SIG-M5 (cell line): ENCODE measurements at regions not wholly inside any gene's neighbourhood (a gene's known extent, or its start where the extent isn't known, plus 50 kb on each side); places are given as distances from the start of the nearest gene placed in this dataset.
"Not testable (repeated sequence)": the region's sequence is repeated elsewhere in the genome, so short reads cannot be mapped to it uniquely, and the experiment has no call there.

ENCODE experiments used
- DNase-seq: peaks from one replicate; lab custom pipeline; 2025; lab: John Stamatoyannopoulos, UW

GRCh38 chr10:64855941-64856340 lies 1334.7 kb downstream of the REEP3 start:
- no peak for DNase-seq

GRCh38 chr10:64859911-64860310 lies 1338.7 kb downstream of the REEP3 start:
- DNase-seq = no peak

GRCh38 chr10:64863836-64864235 lies 1342.6 kb downstream of the REEP3 start:
- DNase-seq = no peak

DNA sequence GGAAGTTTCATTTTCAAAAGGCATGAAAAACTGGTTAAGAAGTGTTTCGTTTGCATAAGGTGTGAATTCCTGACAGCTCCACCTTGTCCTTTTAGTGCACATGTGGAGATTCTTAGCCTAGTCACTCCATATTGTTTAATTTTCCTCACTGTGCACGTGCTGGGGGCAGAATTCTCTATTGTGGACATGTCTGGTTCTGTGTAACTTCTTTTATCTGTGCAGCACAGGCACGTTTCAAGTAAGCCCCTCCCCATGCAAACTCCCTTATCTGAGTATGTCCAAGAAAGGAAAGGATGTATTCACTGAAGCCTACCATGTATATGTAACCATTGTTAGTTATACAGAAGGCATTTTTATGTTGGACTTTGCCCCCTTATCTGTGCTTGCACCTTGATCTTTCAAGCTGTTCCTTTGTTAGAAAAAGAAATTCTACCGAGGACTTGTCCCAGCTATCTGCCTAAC lies 1346.3 kb downstream of the REEP3 start:
- DNase-seq = no peak

DNA sequence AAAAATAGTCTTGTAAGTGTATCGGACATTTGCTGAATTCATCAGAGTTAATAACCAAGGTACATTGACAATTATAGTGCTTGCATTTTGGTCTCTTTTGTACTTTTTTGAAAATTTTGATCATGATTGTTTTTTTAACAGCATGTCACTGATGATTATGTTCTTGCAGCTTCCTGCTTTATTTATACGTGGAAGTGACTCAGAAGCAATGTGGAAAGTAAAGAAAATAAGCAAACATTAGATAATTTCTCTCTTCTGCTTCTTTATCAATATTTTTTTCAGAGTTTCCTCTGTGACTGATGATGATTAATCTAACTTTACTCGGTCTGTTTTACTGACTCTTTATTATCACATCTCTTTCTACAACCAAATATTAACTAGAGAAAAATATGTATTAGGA lies 1351.9 kb downstream of the REEP3 start:
- DNase-seq = no peak

DNA sequence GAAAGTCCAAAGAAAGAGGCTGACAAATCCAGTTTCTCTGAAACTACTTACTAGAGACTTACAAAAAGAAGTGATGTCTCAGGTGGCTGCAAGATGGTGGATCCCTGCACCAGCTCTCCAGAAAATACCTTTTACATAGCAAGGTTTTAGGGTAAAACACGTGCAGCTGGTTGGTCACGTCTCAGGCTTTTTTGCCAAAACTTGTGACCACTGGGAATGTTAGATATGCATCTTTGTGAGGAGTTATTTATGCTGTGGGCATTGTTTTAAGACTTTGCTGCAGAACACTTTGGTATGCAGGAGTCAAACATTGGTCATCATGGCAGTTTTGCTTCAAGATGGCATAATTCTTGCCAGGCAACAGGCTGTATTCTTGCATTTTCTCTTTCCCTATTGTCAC lies 1352.8 kb downstream of the REEP3 start:
- DNase-seq = no peak

- DNase-seq = no peak
These were observed 1359.3 kb downstream of the REEP3 start for GRCh38 chr10:64880546-64880945.

GRCh38 chr10:64881257-64881656 lies 1360.1 kb downstream of the REEP3 start:
- no peak for DNase-seq

DNA sequence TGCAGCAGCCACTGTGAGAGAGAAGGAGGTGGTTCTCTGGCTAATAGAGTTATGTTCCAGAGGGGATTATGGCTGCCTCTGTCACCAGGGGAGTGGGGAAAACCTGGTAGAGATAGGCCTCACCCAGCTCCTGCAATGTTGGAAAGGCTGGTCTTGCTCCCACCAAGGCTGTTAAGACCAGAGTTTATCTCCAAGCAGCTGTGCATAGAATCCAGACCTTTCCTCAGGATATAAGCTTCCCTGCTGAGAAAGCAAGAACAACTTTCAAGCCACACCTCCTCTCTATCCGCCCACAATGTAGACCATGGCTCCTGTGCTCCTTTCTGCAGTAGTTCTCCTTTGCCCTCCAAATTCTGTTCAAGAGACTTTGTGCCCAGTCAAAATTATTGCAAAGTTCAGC lies 1375.4 kb downstream of the REEP3 start:
- DNase-seq = no peak

- DNase-seq = not testable (repeated sequence)
These were observed 1385.1 kb downstream of the REEP3 start for GRCh38 chr10:64906311-64906710.

- not testable (repeated sequence) for DNase-seq
These were observed 1403.1 kb downstream of the REEP3 start for GRCh38 chr10:64924306-64924705.

GRCh38 chr10:64952042-64952441 lies 1430.8 kb downstream of the REEP3 start:
- no peak for DNase-seq

- no peak for DNase-seq
These were observed 1435.2 kb downstream of the REEP3 start for GRCh38 chr10:64956441-64956840.

- no peak for DNase-seq
These were observed 1437.9 kb downstream of the REEP3 start for GRCh38 chr10:64959116-64959515.

- DNase-seq = no peak
These were observed 1438.7 kb downstream of the REEP3 start for GRCh38 chr10:64959883-64960282.

- DNase-seq = no peak
These were observed 1452.2 kb downstream of the REEP3 start for GRCh38 chr10:64973391-64973790.

- DNase-seq = no peak
These were observed 1454.9 kb downstream of the REEP3 start for GRCh38 chr10:64976150-64976549.

DNA sequence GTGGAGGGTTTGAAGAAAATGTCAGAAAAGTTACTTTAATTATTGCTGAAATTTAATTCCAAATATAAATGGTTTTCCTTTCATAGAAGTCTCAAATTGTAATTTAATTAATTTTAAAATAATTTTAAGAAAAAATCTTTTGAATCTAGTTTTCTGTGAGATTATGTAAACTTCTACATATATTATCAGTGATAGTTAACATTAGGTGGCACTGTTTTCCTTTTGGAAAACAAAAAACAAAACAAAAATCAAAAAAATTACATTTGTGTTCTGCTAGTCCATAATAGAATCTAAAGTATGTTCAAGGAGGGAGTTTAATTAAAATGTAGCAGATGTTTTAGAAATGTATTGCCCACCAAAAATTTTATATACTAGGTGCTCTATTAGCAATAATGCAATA lies 1456.7 kb downstream of the REEP3 start:
- DNase-seq = no peak

DNA sequence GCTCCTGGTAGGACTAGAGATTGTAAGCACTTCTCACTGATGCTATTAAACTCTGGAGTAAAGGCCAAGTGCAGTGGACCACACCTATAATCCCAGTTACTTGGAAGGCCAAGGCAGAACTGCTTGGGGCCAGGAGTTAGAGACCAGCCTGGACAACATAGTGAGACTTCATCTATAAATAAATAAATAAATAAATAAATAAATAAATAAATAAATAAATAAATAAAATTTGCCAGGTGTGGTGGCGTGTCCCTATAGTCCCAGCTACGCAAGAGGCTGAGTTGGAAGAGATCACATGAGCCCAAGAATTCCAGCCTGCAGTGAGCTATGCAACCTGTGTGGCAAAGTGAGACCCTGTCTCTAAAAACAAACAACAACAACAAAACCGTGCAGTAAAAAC lies 1475.7 kb downstream of the REEP3 start:
- DNase-seq = no peak

- no peak for DNase-seq
These were observed 1489.6 kb downstream of the REEP3 start for GRCh38 chr10:65010845-65011244.

GRCh38 chr10:65017523-65017922 lies 1496.3 kb downstream of the REEP3 start:
- no peak for DNase-seq

GRCh38 chr10:65024886-65025285 lies 1503.7 kb downstream of the REEP3 start:
- no peak for DNase-seq

DNA sequence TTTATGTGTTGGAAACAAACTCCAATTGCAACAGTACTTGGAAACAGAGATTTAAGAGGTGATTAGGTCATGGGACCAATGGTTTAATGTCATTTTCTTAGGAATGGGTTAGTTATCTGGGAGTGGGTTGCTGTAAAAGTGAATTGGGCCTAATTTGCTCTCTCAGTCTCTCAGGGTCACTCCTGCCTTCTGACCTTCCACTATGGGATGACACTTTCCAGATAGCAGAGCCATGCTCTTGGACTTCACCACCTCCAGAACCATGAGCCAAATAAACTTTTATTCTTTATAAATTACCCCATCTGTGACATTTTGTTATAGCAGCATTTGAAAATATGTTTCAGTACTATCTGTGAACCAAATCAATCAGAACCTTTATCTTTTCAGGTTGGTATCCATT lies 1509.1 kb downstream of the REEP3 start:
- no peak for DNase-seq

DNA sequence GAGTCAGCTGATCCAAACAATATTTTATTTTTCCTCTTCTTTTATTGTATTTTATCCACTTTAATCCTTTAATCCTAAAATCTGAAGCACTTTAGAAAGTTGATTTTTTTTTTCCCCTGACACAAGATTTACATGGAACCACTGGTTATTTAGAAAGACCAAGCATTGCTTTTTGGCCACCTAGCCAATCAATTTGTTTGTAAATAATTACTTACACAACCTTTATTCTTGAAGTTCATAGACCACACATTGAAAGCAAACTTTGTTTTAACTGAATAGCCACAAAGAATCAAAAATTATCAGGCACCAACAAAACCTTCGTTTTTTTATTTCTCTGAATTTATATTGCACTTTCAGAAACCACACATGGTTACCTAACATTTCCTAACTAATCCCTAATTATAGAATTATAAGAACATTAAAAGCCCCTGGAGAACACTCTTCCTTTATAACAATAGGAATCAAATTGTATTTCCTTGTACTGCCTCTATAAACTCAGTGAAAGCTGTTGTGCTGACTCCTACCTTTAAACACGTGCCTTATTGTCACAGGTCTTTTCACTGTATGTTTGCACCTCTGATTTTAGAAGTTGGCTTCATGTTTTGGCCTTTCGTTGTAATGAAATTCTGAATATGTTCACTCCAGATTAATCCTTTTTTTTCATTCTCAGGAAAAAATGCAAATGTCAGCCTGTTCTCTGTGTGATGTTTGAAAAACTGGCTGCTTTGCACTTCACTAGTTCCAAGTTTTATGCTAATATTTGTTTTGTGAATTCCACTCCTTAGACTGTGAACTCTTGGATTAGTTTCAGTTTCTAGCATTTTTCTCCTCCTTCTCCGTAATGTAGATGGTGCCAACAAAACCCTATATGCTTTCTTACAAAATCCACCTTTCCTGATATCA lies 1511.9 kb downstream of the REEP3 start:
- no peak for DNase-seq
